SK-N-SH (cell line): ENCODE measurements at regions not wholly inside any gene's neighbourhood (a gene's known extent, or its start where the extent isn't known, plus 50 kb on each side); places are given as distances from the start of the nearest gene placed in this dataset.

Source experiments
- CTCF ChIA-PET: fragments of 300-600, 350-600 bp; formaldehyde crosslinking; extraction: SDS; loops from one replicate; lab custom pipeline; 2021; lab: Yijun Ruan, JAX
- POLR2A ChIA-PET: fragments of 350-600 bp; sonication (Branson Sonifier 250); formaldehyde crosslinking; extraction: SDS; loops from one replicate; lab custom pipeline; 2020; ENCODE audit warnings: antibody characterized with exemption, inconsistent platforms; lab: Yijun Ruan, JAX
- DNase-seq: peaks from one replicate; pipeline ENCODE4 v3.0.0; 2012
- H2AFZ ChIP-seq: fragments of 200-600 bp; sonication (generic); 2 replicates; pipeline ENCODE4 v1.8.1; 2016; ENCODE audit warnings: antibody characterized with exemption, mild to moderate bottlenecking, low read depth
- H3F3A ChIP-seq: fragments of 200-600 bp; sonication (generic); replicated peaks from 2 replicates; pipeline ENCODE3; 2016; ENCODE audit warnings: antibody characterized with exemption, mild to moderate bottlenecking; ENCODE audit not compliant: insufficient read depth
- H3K27ac ChIP-seq, 2 experiments: fragments of 200-500 bp in 1 of 2; fragments of 200-600 bp in 1 of 2; sonication (Bioruptor generic) in 1 of 2; sonication (generic), shearing (Covaris generic) in 1 of 2; 2 replicates each; pipeline versions ENCODE4 v1.5.1 to v1.6.1; 2014 to 2016; ENCODE audit warnings: low read depth in 2 of 2, inconsistent platforms in 1 of 2, low read length in 1 of 2, mild to moderate bottlenecking in 1 of 2, mixed read lengths in 1 of 2
- H3K27me3 ChIP-seq: fragments of 200-600 bp; sonication (generic), shearing (Covaris generic); 2 replicates; pipeline ENCODE4 v1.6.1; 2016; ENCODE audit warnings: mixed run types; ENCODE audit not compliant: insufficient read depth
- H3K36me3 ChIP-seq, 2 experiments: fragments of 200-500 bp in 1 of 2; fragments of 200-600 bp in 1 of 2; sonication (Bioruptor generic) in 1 of 2; sonication (generic) in 1 of 2; replicated peaks in 1 of 2; 2 replicates each; pipeline versions ENCODE3 to v1.5.1; 2014 to 2016; ENCODE audit warnings: low read length in 1 of 2, mild to moderate bottlenecking in 1 of 2; ENCODE audit not compliant: insufficient read depth in 2 of 2, control insufficient read depth in 1 of 2
- H3K4me1 ChIP-seq, 2 experiments: fragments of 200-500 bp in 1 of 2; fragments of 200-600 bp in 1 of 2; sonication (Bioruptor generic) in 1 of 2; sonication (generic), shearing (Covaris generic) in 1 of 2; 2 replicates each; pipeline versions ENCODE4 v1.5.1 to v1.6.1; 2014 to 2016; ENCODE audit warnings: low read depth in 1 of 2, low read length in 1 of 2, mixed run types in 1 of 2; ENCODE audit not compliant: insufficient read depth in 2 of 2, control insufficient read depth in 1 of 2
- H3K4me2 ChIP-seq: fragments of 200-600 bp; sonication (generic), shearing (Covaris generic); 2 replicates; pipeline ENCODE4 v1.6.1; 2017; ENCODE audit warnings: mixed run types
- H3K4me3 ChIP-seq, 2 experiments: fragments of 200-500 bp in 1 of 2; fragments of 200-600 bp in 1 of 2; sonication (Bioruptor generic) in 1 of 2; sonication (generic), shearing (Covaris generic) in 1 of 2; 2 replicates each; pipeline versions ENCODE4 v1.5.1 to v1.8.1; 2014 to 2016; ENCODE audit warnings: low read depth in 2 of 2, inconsistent platforms in 1 of 2, low read length in 1 of 2, mild to moderate bottlenecking in 1 of 2, mixed read lengths in 1 of 2, moderate library complexity in 1 of 2
- H3K79me2 ChIP-seq: fragments of 200-600 bp; sonication (generic); 2 replicates; pipeline ENCODE4 v1.8.1; 2017; ENCODE audit warnings: mild to moderate bottlenecking; ENCODE audit not compliant: insufficient read depth
- H3K9ac ChIP-seq: fragments of 200-600 bp; sonication (generic); 2 replicates; pipeline ENCODE4 v1.6.1; 2017; ENCODE audit warnings: mixed run types
- H3K9me2 ChIP-seq: fragments of 200-600 bp; sonication (generic); 2 replicates; pipeline ENCODE4 v1.6.1; 2017; ENCODE audit warnings: mixed run types
- H3K9me3 ChIP-seq: fragments of 200-600 bp; sonication (generic); 2 replicates; pipeline ENCODE4 v1.6.1; 2017; ENCODE audit warnings: mixed run types, mild to moderate bottlenecking, moderate library complexity
- H4K20me1 ChIP-seq: fragments of 200-600 bp; sonication (generic); 2 replicates; pipeline ENCODE4 v1.6.1; 2017; ENCODE audit warnings: mild to moderate bottlenecking, mixed run types; ENCODE audit not compliant: insufficient read depth
- CHD2 ChIP-seq: fragments of 150-350 bp; IDR thresholded peaks from 2 replicates; pipeline ENCODE4 v1.6.1; 2018; ENCODE audit warnings: low read length; ENCODE audit not compliant: partially characterized antibody
- FOSL2 ChIP-seq: IDR thresholded peaks from 2 replicates; pipeline ENCODE4 v1.4.0; 2012; ENCODE audit warnings: low read depth, mild to moderate bottlenecking, moderate library complexity, borderline replicate concordance
- FOXJ3 ChIP-seq: sonication (generic); formaldehyde crosslinking; IDR thresholded peaks from 2 replicates; pipeline ENCODE4 v1.5.1; 2020; ENCODE audit warnings: mild to moderate bottlenecking, missing genetic modification reagents
- NRF1 ChIP-seq: IDR thresholded peaks from 2 replicates; pipeline ENCODE4 v1.6.1; 2012; ENCODE audit warnings: low read depth, mild to moderate bottlenecking, low read length
- RAD21 ChIP-seq: IDR thresholded peaks from 2 replicates; pipeline ENCODE4 v1.6.1; 2012; ENCODE audit warnings: mild to moderate bottlenecking, low read length
- RCOR1 ChIP-seq: fragments of 150-350 bp; IDR thresholded peaks from 2 replicates; pipeline ENCODE4 v1.6.1; 2017; ENCODE audit warnings: antibody characterized with exemption, low read length
- SIN3A ChIP-seq: IDR thresholded peaks from 2 replicates; pipeline ENCODE4 v1.6.1; 2012; ENCODE audit warnings: low read depth, mild to moderate bottlenecking, low read length, moderate library complexity, borderline replicate concordance
- USF2 ChIP-seq: fragments of 150-350 bp; IDR thresholded peaks from 2 replicates; pipeline ENCODE4 v1.6.1; 2017; ENCODE audit warnings: antibody characterized with exemption, low read length, low read depth, borderline replicate concordance
- YY1 ChIP-seq: IDR thresholded peaks from 2 replicates; pipeline ENCODE4 v1.4.0; 2012; ENCODE audit warnings: low read depth, mild to moderate bottlenecking
- ZBTB33 ChIP-seq: IDR thresholded peaks from 2 replicates; pipeline ENCODE4 v1.4.0; 2012; ENCODE audit warnings: low read depth, borderline replicate concordance
- WGBS: methylation state at CpG from one replicate; pipeline ENCODE4 v1.1.6; 2017; ENCODE audit warnings: low lambda C conversion rate; 5-methylcytosine and 5-hydroxymethylcytosine counted together
- TF ChIP-seq, protein P1 (sequence below): fragments of 150-350 bp; IDR thresholded peaks from 2 replicates; pipeline ENCODE4 v1.6.1; 2016; ENCODE audit warnings: mild to moderate bottlenecking, low read depth, low read length
- TF ChIP-seq, protein P2 (sequence below): fragments of 200-600 bp; sonication (generic); IDR thresholded peaks from 2 replicates; pipeline ENCODE4 v1.6.1; 2017; ENCODE audit warnings: antibody characterized with exemption, mild to moderate bottlenecking, moderate library complexity

GRCh38 chr13:34779171-34779570 lies 162.9 kb upstream of the NBEA start:
- TF ChIP-seq CHD2 (no peak), RCOR1 (no peak), FOSL2 (no peak), SIN3A (no peak), RAD21 (peak; percentile 31), FOXJ3 (CRISPR knock-in tag) (no peak), NRF1 (no peak), YY1 (no peak), USF2 (no peak), ZBTB33 (no peak)
- TF ChIP-seq, protein P1, sequence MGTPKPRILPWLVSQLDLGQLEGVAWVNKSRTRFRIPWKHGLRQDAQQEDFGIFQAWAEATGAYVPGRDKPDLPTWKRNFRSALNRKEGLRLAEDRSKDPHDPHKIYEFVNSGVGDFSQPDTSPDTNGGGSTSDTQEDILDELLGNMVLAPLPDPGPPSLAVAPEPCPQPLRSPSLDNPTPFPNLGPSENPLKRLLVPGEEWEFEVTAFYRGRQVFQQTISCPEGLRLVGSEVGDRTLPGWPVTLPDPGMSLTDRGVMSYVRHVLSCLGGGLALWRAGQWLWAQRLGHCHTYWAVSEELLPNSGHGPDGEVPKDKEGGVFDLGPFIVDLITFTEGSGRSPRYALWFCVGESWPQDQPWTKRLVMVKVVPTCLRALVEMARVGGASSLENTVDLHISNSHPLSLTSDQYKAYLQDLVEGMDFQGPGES, result no peak
- TF ChIP-seq, protein P2, sequence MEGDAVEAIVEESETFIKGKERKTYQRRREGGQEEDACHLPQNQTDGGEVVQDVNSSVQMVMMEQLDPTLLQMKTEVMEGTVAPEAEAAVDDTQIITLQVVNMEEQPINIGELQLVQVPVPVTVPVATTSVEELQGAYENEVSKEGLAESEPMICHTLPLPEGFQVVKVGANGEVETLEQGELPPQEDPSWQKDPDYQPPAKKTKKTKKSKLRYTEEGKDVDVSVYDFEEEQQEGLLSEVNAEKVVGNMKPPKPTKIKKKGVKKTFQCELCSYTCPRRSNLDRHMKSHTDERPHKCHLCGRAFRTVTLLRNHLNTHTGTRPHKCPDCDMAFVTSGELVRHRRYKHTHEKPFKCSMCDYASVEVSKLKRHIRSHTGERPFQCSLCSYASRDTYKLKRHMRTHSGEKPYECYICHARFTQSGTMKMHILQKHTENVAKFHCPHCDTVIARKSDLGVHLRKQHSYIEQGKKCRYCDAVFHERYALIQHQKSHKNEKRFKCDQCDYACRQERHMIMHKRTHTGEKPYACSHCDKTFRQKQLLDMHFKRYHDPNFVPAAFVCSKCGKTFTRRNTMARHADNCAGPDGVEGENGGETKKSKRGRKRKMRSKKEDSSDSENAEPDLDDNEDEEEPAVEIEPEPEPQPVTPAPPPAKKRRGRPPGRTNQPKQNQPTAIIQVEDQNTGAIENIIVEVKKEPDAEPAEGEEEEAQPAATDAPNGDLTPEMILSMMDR, result peak; percentile 27; the same call in 1 of the 2 replicates
- CTCF ChIA-PET, result no interaction called here
- Histone ChIP-seq H3K4me3 (no peak overlapping the region), H3K27me3 (no peaks in the 10 kb centered on the region), H3K27ac (no peak overlapping the region), H3K36me3 (no peaks in the 10 kb centered on the region), H3K4me1 (no peaks in the 10 kb centered on the region; a peak in 1 of 4 replicates), H3F3A (no peaks in the 10 kb centered on the region), H3K79me2 (no peaks in the 10 kb centered on the region), H2AFZ (no peak overlapping the region), H4K20me1 (no peaks in the 10 kb centered on the region), H3K9me2 (no peaks in the 10 kb centered on the region), H3K9me3 (no peaks in the 10 kb centered on the region), H3K4me2 (no peak overlapping the region), H3K9ac (no peak overlapping the region)
- no peak for DNase-seq
- POLR2A ChIA-PET, result no interaction called here
- WGBS, result 75% methylated on average over 6 of the region's 6 CpGs
